HEK293 (cell line): ENCODE measurements at regions not wholly inside any gene's neighbourhood (a gene's known extent, or its start where the extent isn't known, plus 50 kb on each side); places are given as distances from the start of the nearest gene placed in this dataset.

ENCODE experiments used
- CTCF ChIA-PET: fragments of 350-600 bp; formaldehyde crosslinking; extraction: SDS; loops from one replicate; lab custom pipeline; 2021; ENCODE audit warnings: antibody characterized with exemption; lab: Yijun Ruan, JAX
- POLR2A ChIA-PET: fragments of 300-600 bp; formaldehyde crosslinking; extraction: SDS; loops from one replicate; lab custom pipeline; 2020; ENCODE audit warnings: antibody characterized with exemption, inconsistent platforms; lab: Yijun Ruan, JAX
- H3K27ac ChIP-seq: fragments of 200-500 bp; sonication (Bioruptor generic); 2 replicates; pipeline ENCODE4 v1.5.1; 2014; ENCODE audit warnings: low read depth, low read length, control low read depth, inconsistent platforms; ENCODE audit errors: extremely low read depth
- H3K36me3 ChIP-seq, 2 experiments: fragments of 200-500 bp in 1 of 2; sonication (Bioruptor generic) in 1 of 2; 1 replicate in 1 of 2; 2 replicates in 1 of 2; pipeline ENCODE4 v1.5.1; 2014 to 2017; ENCODE audit warnings: inconsistent platforms in 2 of 2, low read length in 2 of 2; ENCODE audit not compliant: control insufficient read depth in 2 of 2, insufficient read depth in 1 of 2
- H3K4me1 ChIP-seq: fragments of 200-500 bp; sonication (Bioruptor generic); 2 replicates; pipeline ENCODE4 v1.5.1; 2014; ENCODE audit warnings: mild to moderate bottlenecking, low read length, inconsistent platforms; ENCODE audit not compliant: control insufficient read depth, insufficient read depth
- H3K4me3 ChIP-seq: 2 replicates; pipeline ENCODE4 v1.5.1; 2011; ENCODE audit warnings: low read depth, mild to moderate bottlenecking, control low read depth, low read length, moderate library complexity
- H3K9me3 ChIP-seq: fragments of 200-500 bp; sonication (Bioruptor generic); 2 replicates; pipeline ENCODE4 v1.5.1; 2014; ENCODE audit warnings: low read depth, low read length, inconsistent platforms; ENCODE audit not compliant: control insufficient read depth, insufficient read depth
- INSM2 ChIP-seq: fragments of 450-650 bp; formaldehyde crosslinking; IDR thresholded peaks from 2 replicates; pipeline ENCODE4 v1.5.1; 2016; ENCODE audit warnings: missing biosample characterization, missing genetic modification characterization
- PRDM4 ChIP-seq: fragments of 450-650 bp; formaldehyde crosslinking; IDR thresholded peaks from 2 replicates; pipeline ENCODE4 v1.5.1; 2017; ENCODE audit warnings: missing biosample characterization, missing genetic modification characterization
- ZBTB48 ChIP-seq: fragments of 450-650 bp; formaldehyde crosslinking; IDR thresholded peaks from 2 replicates; pipeline ENCODE4 v1.5.1; 2016; ENCODE audit warnings: missing biosample characterization, missing genetic modification characterization
- ZBTB7A ChIP-seq: fragments of 450-650 bp; formaldehyde crosslinking; IDR thresholded peaks from 2 replicates; pipeline ENCODE4 v1.5.1; 2016; ENCODE audit warnings: low read depth, missing biosample characterization, missing genetic modification characterization
- ZNF112 ChIP-seq: fragments of 450-650 bp; formaldehyde crosslinking; IDR thresholded peaks from 2 replicates; pipeline ENCODE4 v1.5.0; 2017; ENCODE audit warnings: missing biosample characterization, missing genetic modification characterization
- ZNF148 ChIP-seq: fragments of 450-650 bp; formaldehyde crosslinking; IDR thresholded peaks from 2 replicates; pipeline ENCODE4 v1.5.0; 2017; ENCODE audit warnings: missing biosample characterization, missing genetic modification characterization, borderline replicate concordance
- ZNF274 ChIP-seq, 2 experiments: fragments of 200-500 bp in 1 of 2; fragments of 450-650 bp in 1 of 2; sonication (Bioruptor generic) in 1 of 2; formaldehyde crosslinking in 1 of 2; IDR thresholded peaks; 2 replicates each; pipeline versions ENCODE4 v1.5.1 to v1.6.1; 2014 to 2016; ENCODE audit warnings: borderline replicate concordance in 1 of 2, inconsistent platforms in 1 of 2, low read length in 1 of 2, missing biosample characterization in 1 of 2, missing genetic modification characterization in 1 of 2
- ZNF37A ChIP-seq: fragments of 450-650 bp; IDR thresholded peaks from 2 replicates; pipeline ENCODE4 v1.5.1; 2018; ENCODE audit warnings: missing biosample characterization, missing genetic modification characterization
- ZNF416 ChIP-seq: fragments of 450-650 bp; formaldehyde crosslinking; IDR thresholded peaks from 2 replicates; pipeline ENCODE4 v1.5.1; 2016; ENCODE audit warnings: missing biosample characterization, missing genetic modification characterization
- ZNF423 ChIP-seq: fragments of 450-650 bp; formaldehyde crosslinking; IDR thresholded peaks from 2 replicates; pipeline ENCODE4 v1.5.1; 2016; ENCODE audit warnings: missing biosample characterization, missing genetic modification characterization
- ZNF514 ChIP-seq: fragments of 450-650 bp; formaldehyde crosslinking; IDR thresholded peaks from 2 replicates; pipeline ENCODE4 v1.5.1; 2016; ENCODE audit warnings: missing biosample characterization, missing genetic modification characterization
- ZNF670 ChIP-seq: fragments of 450-650 bp; formaldehyde crosslinking; IDR thresholded peaks from 2 replicates; pipeline ENCODE4 v1.5.1; 2016; ENCODE audit warnings: missing biosample characterization, missing genetic modification characterization, low read depth
- ZNF768 ChIP-seq: fragments of 450-650 bp; formaldehyde crosslinking; IDR thresholded peaks from 2 replicates; pipeline ENCODE4 v1.5.1; 2018; ENCODE audit warnings: missing biosample characterization, mild to moderate bottlenecking, missing genetic modification characterization
- ZNF837 ChIP-seq: fragments of 450-650 bp; formaldehyde crosslinking; IDR thresholded peaks from 2 replicates; pipeline ENCODE4 v1.5.1; 2016; ENCODE audit warnings: missing biosample characterization, missing genetic modification characterization
- ZNF843 ChIP-seq: fragments of 450-650 bp; formaldehyde crosslinking; IDR thresholded peaks from 2 replicates; pipeline ENCODE4 v1.5.1; 2016; ENCODE audit warnings: missing biosample characterization, missing genetic modification characterization
- TF ChIP-seq, protein P1 (sequence below): fragments of 450-650 bp; formaldehyde crosslinking; IDR thresholded peaks from 2 replicates; pipeline ENCODE4 v1.5.1; 2016; ENCODE audit warnings: missing biosample characterization, missing genetic modification characterization
- TF ChIP-seq, protein P2 (sequence below): fragments of 450-650 bp; formaldehyde crosslinking; IDR thresholded peaks from 2 replicates; pipeline ENCODE4 v1.5.1; 2016; ENCODE audit warnings: missing biosample characterization, missing genetic modification characterization, borderline replicate concordance

GRCh38 chr4:134551348-134551747 is 349.8 kb upstream of the PABPC4L start:
- CTCF ChIA-PET: no interaction called here
- H3K9me3 ChIP-seq: no peaks in the 10 kb centered on the region
- no peaks in the 10 kb centered on the region for H3K4me1 ChIP-seq
- H3K4me3 ChIP-seq: no peak overlapping the region
- no peaks in the 10 kb centered on the region for H3K36me3 ChIP-seq
- TF ChIP-seq ZNF274 (IDR thresholded peaks at IDR 0.05; ENCODE audit: low read length): no peak
- TF ChIP-seq ZNF274 (tag by site-specific recombination; IDR thresholded peaks at IDR 0.05; ENCODE audit: borderline replicate concordance): no peak
- no peak for TF ChIP-seq ZNF768 (tag by site-specific recombination)
- TF ChIP-seq ZBTB7A (tag by site-specific recombination): no peak
- TF ChIP-seq ZNF837 (tag by site-specific recombination): no peak
- TF ChIP-seq ZNF423: no peak
- TF ChIP-seq ZNF37A (tag by site-specific recombination): no peak
- no peak for TF ChIP-seq ZNF670
- no peak for TF ChIP-seq ZNF416 (tag by site-specific recombination)
- no peak for TF ChIP-seq ZNF514 (tag by site-specific recombination)
- no peak for TF ChIP-seq ZNF843 (tag by site-specific recombination)
- TF ChIP-seq, protein P1, sequence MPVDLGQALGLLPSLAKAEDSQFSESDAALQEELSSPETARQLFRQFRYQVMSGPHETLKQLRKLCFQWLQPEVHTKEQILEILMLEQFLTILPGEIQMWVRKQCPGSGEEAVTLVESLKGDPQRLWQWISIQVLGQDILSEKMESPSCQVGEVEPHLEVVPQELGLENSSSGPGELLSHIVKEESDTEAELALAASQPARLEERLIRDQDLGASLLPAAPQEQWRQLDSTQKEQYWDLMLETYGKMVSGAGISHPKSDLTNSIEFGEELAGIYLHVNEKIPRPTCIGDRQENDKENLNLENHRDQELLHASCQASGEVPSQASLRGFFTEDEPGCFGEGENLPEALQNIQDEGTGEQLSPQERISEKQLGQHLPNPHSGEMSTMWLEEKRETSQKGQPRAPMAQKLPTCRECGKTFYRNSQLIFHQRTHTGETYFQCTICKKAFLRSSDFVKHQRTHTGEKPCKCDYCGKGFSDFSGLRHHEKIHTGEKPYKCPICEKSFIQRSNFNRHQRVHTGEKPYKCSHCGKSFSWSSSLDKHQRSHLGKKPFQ (tag by site-specific recombination): no peak
- TF ChIP-seq INSM2 (tag by site-specific recombination): no peak
- no peak for TF ChIP-seq ZBTB48 (tag by site-specific recombination)
- TF ChIP-seq PRDM4 (tag by site-specific recombination): no peak
- no peak for TF ChIP-seq ZNF148 (tag by site-specific recombination)
- TF ChIP-seq, protein P2, sequence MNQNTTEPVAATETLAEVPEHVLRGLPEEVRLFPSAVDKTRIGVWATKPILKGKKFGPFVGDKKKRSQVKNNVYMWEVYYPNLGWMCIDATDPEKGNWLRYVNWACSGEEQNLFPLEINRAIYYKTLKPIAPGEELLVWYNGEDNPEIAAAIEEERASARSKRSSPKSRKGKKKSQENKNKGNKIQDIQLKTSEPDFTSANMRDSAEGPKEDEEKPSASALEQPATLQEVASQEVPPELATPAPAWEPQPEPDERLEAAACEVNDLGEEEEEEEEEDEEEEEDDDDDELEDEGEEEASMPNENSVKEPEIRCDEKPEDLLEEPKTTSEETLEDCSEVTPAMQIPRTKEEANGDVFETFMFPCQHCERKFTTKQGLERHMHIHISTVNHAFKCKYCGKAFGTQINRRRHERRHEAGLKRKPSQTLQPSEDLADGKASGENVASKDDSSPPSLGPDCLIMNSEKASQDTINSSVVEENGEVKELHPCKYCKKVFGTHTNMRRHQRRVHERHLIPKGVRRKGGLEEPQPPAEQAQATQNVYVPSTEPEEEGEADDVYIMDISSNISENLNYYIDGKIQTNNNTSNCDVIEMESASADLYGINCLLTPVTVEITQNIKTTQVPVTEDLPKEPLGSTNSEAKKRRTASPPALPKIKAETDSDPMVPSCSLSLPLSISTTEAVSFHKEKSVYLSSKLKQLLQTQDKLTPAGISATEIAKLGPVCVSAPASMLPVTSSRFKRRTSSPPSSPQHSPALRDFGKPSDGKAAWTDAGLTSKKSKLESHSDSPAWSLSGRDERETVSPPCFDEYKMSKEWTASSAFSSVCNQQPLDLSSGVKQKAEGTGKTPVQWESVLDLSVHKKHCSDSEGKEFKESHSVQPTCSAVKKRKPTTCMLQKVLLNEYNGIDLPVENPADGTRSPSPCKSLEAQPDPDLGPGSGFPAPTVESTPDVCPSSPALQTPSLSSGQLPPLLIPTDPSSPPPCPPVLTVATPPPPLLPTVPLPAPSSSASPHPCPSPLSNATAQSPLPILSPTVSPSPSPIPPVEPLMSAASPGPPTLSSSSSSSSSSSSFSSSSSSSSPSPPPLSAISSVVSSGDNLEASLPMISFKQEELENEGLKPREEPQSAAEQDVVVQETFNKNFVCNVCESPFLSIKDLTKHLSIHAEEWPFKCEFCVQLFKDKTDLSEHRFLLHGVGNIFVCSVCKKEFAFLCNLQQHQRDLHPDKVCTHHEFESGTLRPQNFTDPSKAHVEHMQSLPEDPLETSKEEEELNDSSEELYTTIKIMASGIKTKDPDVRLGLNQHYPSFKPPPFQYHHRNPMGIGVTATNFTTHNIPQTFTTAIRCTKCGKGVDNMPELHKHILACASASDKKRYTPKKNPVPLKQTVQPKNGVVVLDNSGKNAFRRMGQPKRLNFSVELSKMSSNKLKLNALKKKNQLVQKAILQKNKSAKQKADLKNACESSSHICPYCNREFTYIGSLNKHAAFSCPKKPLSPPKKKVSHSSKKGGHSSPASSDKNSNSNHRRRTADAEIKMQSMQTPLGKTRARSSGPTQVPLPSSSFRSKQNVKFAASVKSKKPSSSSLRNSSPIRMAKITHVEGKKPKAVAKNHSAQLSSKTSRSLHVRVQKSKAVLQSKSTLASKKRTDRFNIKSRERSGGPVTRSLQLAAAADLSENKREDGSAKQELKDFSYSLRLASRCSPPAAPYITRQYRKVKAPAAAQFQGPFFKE (tag by site-specific recombination): no peak
- no peak for TF ChIP-seq ZNF112 (tag by site-specific recombination)
- H3K27ac ChIP-seq: no peak overlapping the region
- POLR2A ChIA-PET: no interaction called here
